HG03457 (cell line): ENCODE measurements at regions not wholly inside any gene's neighbourhood (a gene's known extent, or its start where the extent isn't known, plus 50 kb on each side); places are given as distances from the start of the nearest gene placed in this dataset.

Experiments
- ATAC-seq: cut with Tn5 transposase; IDR thresholded peaks from one replicate; pipeline ENCODE4 v1.9.1; 2021; ENCODE audit warnings: moderate number of reproducible peaks; ENCODE audit not compliant: unreplicated experiment

- no peak for ATAC-seq
Measured at GRCh38 chr3:30352410-30353318, 253.7 kb upstream of the TGFBR2 start.

- peak; percentile 100 for ATAC-seq
Measured at GRCh38 chr3:30353711-30354467, 252.5 kb upstream of the TGFBR2 start.

GRCh38 chr3:30354513-30354912 is 251.9 kb upstream of the TGFBR2 start:
- no peak for ATAC-seq

GRCh38 chr3:30354972-30355371 is 251.4 kb upstream of the TGFBR2 start:
- no peak for ATAC-seq

GRCh38 chr3:30355622-30356021 is 250.8 kb upstream of the TGFBR2 start:
- no peak for ATAC-seq

- no peak for ATAC-seq
Measured at GRCh38 chr3:30356866-30357753, 249.3 kb upstream of the TGFBR2 start.

GRCh38 chr3:30357897-30358296 is 248.5 kb upstream of the TGFBR2 start:
- ATAC-seq: no peak

- ATAC-seq: no peak
Measured at GRCh38 chr3:30358871-30359270, 247.5 kb upstream of the TGFBR2 start.

- no peak for ATAC-seq
Measured at GRCh38 chr3:30368978-30369377, 237.4 kb upstream of the TGFBR2 start.

- no peak for ATAC-seq
Measured at GRCh38 chr3:30370681-30371271, 235.6 kb upstream of the TGFBR2 start.

- ATAC-seq: no peak
Measured at GRCh38 chr3:30372837-30373236, 233.6 kb upstream of the TGFBR2 start.

- no peak for ATAC-seq
Measured at GRCh38 chr3:30384546-30385072, 221.8 kb upstream of the TGFBR2 start.

- no peak for ATAC-seq
Measured at GRCh38 chr3:30393079-30393478, 213.3 kb upstream of the TGFBR2 start.

GRCh38 chr3:30397030-30397429 is 209.4 kb upstream of the TGFBR2 start:
- ATAC-seq: no peak

GRCh38 chr3:30399394-30400181 is 206.8 kb upstream of the TGFBR2 start:
- ATAC-seq: no peak

- no peak for ATAC-seq
Measured at GRCh38 chr3:30400926-30401325, 205.5 kb upstream of the TGFBR2 start.

- no peak for ATAC-seq
Measured at GRCh38 chr3:30401971-30402370, 204.4 kb upstream of the TGFBR2 start.

- no peak for ATAC-seq
Measured at GRCh38 chr3:30407651-30408050, 198.8 kb upstream of the TGFBR2 start.

- no peak for ATAC-seq
Measured at GRCh38 chr3:30408105-30408557, 198.3 kb upstream of the TGFBR2 start.

- ATAC-seq: no peak
Measured at GRCh38 chr3:30418443-30418842, 188.0 kb upstream of the TGFBR2 start.
